GM12873 (cell line): ENCODE measurements at regions not wholly inside any gene's neighbourhood (a gene's known extent, or its start where the extent isn't known, plus 50 kb on each side); places are given as distances from the start of the nearest gene placed in this dataset.

ENCODE experiments used
- TF ChIP-seq, protein P1 (sequence below): IDR thresholded peaks from 2 replicates; pipeline ENCODE4 v1.5.1; 2012; ENCODE audit warnings: low read depth, mild to moderate bottlenecking, moderate library complexity, low read length, control low read depth; ENCODE audit not compliant: insufficient read depth; ENCODE audit errors: missing control alignments

DNA sequence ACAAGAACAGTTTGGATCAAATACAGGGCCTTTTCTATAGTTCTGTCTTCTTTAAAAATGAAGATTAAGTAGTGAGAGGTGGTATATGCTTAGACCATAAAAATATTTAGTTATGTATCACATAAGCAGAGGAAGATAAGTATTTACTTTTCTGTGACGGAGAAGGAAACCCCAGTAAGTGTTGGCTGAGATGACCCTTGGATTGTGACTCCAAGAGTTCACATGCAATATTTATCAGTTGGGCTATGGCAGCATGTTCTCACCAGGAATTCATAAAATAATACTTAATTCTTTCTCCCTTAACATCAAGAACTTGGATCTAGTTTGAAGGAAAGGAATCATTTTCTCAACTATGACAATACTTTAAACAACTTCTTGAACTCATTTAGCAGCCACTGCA is 98.4 kb upstream of the TBX18 start:
- TF ChIP-seq, protein P1, sequence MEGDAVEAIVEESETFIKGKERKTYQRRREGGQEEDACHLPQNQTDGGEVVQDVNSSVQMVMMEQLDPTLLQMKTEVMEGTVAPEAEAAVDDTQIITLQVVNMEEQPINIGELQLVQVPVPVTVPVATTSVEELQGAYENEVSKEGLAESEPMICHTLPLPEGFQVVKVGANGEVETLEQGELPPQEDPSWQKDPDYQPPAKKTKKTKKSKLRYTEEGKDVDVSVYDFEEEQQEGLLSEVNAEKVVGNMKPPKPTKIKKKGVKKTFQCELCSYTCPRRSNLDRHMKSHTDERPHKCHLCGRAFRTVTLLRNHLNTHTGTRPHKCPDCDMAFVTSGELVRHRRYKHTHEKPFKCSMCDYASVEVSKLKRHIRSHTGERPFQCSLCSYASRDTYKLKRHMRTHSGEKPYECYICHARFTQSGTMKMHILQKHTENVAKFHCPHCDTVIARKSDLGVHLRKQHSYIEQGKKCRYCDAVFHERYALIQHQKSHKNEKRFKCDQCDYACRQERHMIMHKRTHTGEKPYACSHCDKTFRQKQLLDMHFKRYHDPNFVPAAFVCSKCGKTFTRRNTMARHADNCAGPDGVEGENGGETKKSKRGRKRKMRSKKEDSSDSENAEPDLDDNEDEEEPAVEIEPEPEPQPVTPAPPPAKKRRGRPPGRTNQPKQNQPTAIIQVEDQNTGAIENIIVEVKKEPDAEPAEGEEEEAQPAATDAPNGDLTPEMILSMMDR = no peak

DNA sequence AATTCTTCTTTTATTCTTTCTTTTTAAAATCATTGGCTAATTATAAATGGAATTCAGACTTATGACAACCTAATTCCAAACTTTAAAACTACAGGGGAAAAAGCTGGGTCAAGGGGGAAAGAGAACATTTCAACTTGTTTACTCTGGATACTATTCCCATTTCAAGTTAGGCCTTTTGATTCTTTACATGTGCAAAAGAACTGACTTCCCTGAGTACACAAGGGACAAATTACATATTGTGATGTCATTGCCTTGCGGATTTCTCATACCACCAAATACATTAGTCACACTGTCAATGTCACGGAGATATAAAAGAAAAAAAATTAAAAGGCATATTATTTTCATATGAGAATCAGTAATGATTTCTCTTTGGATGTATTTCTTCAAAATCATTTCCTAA is 96.5 kb upstream of the TBX18 start:
- TF ChIP-seq, protein P1 = no peak

DNA sequence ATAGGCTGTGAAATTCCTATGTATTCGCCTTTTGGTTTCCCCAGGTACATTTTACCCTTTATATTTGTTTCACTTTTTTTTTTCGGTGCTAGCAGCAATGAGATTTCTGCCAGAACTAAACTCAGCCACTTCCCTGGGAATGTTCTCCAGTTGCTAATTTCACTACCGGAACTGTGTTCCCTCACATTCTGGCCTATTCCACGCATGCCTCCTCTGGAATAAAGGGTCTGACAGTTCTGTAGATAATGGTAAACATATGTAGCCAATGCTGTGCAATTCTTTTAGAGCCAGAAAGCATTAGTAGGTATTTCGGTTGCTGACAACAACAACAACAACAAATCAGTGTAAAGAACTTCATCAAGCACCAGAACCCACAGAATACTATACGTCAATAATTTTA is 96.1 kb upstream of the TBX18 start:
- TF ChIP-seq, protein P1 = no peak

DNA sequence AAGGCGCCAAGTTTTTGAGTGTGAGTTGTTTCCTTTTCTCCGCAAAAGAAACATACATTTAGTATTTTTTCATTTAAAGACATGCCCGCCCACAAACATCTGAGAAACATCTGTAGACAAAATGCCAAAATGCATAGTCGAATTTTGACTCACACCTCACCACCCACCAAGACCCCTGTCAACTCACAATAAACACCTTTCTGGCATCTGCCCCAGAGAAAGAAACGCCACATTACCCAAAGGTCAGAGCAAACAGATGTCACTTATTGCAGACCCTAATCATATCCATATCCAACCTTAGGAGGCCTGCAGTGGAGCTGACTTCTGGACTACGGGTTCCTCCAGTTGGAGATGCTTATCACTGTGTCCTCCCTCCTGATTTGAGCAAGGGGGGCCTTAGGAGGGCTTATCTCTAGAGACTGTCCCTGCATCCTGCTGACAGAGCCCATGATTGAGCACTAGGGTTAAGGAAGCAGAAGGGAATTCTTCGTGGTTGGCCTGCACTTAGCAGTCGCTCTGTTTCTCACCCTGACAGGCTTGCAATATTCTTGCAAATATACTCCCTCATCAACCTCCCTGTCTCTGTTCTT is 90.5 kb upstream of the TBX18 start:
- TF ChIP-seq, protein P1 = no peak

DNA sequence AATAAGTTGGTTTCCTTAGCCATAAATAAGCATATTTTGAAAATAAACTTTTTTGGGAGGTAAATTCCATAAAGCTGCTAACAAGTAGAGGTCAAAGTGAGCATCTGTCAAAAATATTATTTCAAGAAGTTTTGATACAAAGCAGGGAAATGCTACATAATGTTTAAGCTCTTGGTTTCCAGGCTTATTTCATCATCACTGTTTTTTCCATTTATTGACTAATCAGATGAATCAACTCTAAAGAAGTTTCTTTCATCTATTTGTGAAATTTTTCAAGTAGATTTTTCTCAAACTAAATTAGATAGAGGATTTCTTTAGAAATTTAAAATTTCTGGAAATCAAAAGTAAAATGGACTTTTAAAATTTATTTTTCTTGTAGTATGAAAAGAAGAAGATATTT is 89.5 kb upstream of the TBX18 start:
- TF ChIP-seq, protein P1 = no peak

GRCh38 chr6:84848960-84849359 is 84.6 kb upstream of the TBX18 start:
- TF ChIP-seq, protein P1 = no peak

DNA sequence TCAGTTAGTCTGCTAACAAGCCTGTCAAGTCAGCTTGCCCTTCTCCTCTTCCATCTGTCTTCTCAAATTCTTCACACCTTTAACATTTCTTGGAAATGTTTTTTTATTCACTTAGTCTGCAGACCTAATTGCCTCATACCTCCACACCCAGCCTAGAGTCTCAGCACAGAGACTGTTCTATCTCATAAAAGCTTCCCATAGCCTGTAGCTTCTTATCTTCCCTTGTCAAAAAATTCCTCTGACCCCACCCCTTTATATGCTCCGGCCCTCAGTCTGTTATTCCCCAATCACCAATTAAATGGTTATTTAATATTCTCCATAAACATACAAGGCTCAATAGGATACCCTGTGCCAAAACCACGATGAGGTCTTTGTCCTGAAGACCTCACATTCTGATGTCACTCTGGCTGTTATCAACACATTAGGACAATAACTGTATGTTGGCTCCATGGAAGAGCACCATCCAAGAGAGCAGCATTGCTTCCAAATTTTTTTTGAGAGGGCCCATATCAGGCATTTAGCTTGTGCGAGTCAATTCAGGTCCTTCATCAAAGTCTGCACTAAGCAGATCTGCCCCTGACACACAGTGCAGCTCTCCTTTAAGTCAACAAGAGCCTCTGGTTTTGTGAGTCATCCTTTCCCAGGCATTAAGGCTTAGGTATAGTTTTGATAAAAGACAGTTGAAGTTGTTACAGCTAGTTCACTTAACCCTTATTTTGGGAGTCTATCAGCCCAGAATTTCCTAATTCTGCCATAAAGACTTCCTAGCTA is 83.2 kb upstream of the TBX18 start:
- TF ChIP-seq, protein P1 = no peak
